ENCODE measurements at regions not wholly inside any gene's neighbourhood (a gene's known extent, or its start where the extent isn't known, plus 50 kb on each side); places are given as distances from the start of the nearest gene placed in this dataset.

- no peak for TF ChIP-seq TEAD4 (IDR thresholded peaks at IDR 0.05)
- TF ChIP-seq TCF12 (IDR thresholded peaks at IDR 0.05; ENCODE audit: low read depth), result no peak
- no peak for TF ChIP-seq CREB1 (IDR thresholded peaks at IDR 0.05; ENCODE audit: low read depth)
- TF ChIP-seq TAF1 (IDR thresholded peaks at IDR 0.05; ENCODE audit: low read depth), result no peak
- TF ChIP-seq EP300 (IDR thresholded peaks at IDR 0.05; ENCODE audit: borderline replicate concordance), result no peak
- no peak for TF ChIP-seq YY1 (IDR thresholded peaks at IDR 0.05; ENCODE audit: low read depth)
- no peak for TF ChIP-seq CEBPB (IDR thresholded peaks at IDR 0.05)
- TF ChIP-seq FOXM1 (IDR thresholded peaks at IDR 0.05; ENCODE audit: borderline replicate concordance, low read depth), result no peak
- TF ChIP-seq MAX (IDR thresholded peaks at IDR 0.05), result no peak
Measured at GRCh38 chr4:32042486-32043247, 1322.5 kb downstream of the PCDH7 start.
